B cell (primary cell): ENCODE measurements at regions not wholly inside any gene's neighbourhood (a gene's known extent, or its start where the extent isn't known, plus 50 kb on each side); places are given as distances from the start of the nearest gene placed in this dataset.

Source experiments
- ATAC-seq: fragments of 200-7000 bp; cut with Tn5 transposase; one replicate; pipeline ENCODE4 v1.10.0; 2021; ENCODE audit warnings: low read depth, mild to moderate bottlenecking, moderate number of reproducible peaks, moderate library complexity
- CTCF ChIA-PET: fragments of 350-600 bp; sonication (Branson Sonifier 250); formaldehyde crosslinking; loops from one replicate; lab custom pipeline; 2021; ENCODE audit warnings: antibody characterized with exemption, inconsistent platforms; lab: Charles Lee
- POLR2A ChIA-PET: fragments of 350-600 bp; sonication (Branson Sonifier 250); formaldehyde crosslinking; loops from one replicate; lab custom pipeline; 2021; ENCODE audit warnings: antibody characterized with exemption; lab: Charles Lee
- DNase-seq: peaks from one replicate; pipeline ENCODE4 v3.0.0; 2013
- H2AFZ ChIP-seq: 2 replicates; pipeline ENCODE4 v1.6.1; 2012; ENCODE audit warnings: mild to moderate bottlenecking, low read depth, low read length; ENCODE audit not compliant: insufficient read depth, poor library complexity, severe bottlenecking
- H3K27ac ChIP-seq, 2 donors: 1 replicate in 1 of 2; 2 replicates in 1 of 2; pipeline ENCODE4 v1.5.1; 2012 to 2013; ENCODE audit warnings: low read length in 2 of 2, mild to moderate bottlenecking in 2 of 2, moderate library complexity in 1 of 2
- H3K27me3 ChIP-seq, 4 experiments: fragments of 200-600 bp in 1 of 4; sonication (generic) in 1 of 4; replicated peaks in 1 of 4; 1 replicate in 2 of 4; 2 replicates in 2 of 4; pipeline versions ENCODE4 v1.6.1 to v1.7.0; 2013 to 2016; ENCODE audit warnings: low read length in 3 of 4, mild to moderate bottlenecking in 2 of 4, mixed read lengths in 1 of 4, moderate library complexity in 1 of 4; ENCODE audit not compliant: insufficient read depth in 4 of 4, control insufficient read depth in 3 of 4; ENCODE audit errors: control extremely low read depth in 1 of 4
- H3K36me3 ChIP-seq, 2 experiments: replicated peaks in 1 of 2; 1 replicate in 1 of 2; 2 replicates in 1 of 2; pipeline versions ENCODE4 v1.6.1 to v1.7.1; 2013; ENCODE audit warnings: low read length in 1 of 2; ENCODE audit not compliant: insufficient read depth in 2 of 2, control insufficient read depth in 1 of 2; ENCODE audit errors: control extremely low read depth in 1 of 2, extremely low read depth in 1 of 2
- H3K4me1 ChIP-seq, 2 donors: fragments of 200-600 bp in 1 of 2; sonication (generic) in 1 of 2; 1 replicate in 1 of 2; 2 replicates in 1 of 2; pipeline versions ENCODE4 v1.5.1 to v1.6.1; 2013 to 2017; ENCODE audit warnings: low read length in 2 of 2; ENCODE audit not compliant: control insufficient read depth in 2 of 2, insufficient read depth in 2 of 2
- H3K4me2 ChIP-seq: replicated peaks from 2 replicates; pipeline ENCODE3; 2012; ENCODE audit warnings: mild to moderate bottlenecking, low read depth, low read length; ENCODE audit not compliant: poor library complexity, severe bottlenecking
- H3K4me3 ChIP-seq, 5 experiments: fragments of 200-600 bp in 1 of 5; sonication (generic) in 1 of 5; 1 replicate in 3 of 5; 2 replicates in 2 of 5; pipeline versions ENCODE4 v1.5.1 to v1.7.0; 2011 to 2016; ENCODE audit warnings: low read length in 4 of 5, mild to moderate bottlenecking in 4 of 5, low read depth in 2 of 5, control low read depth in 1 of 5, moderate library complexity in 1 of 5; ENCODE audit not compliant: insufficient read depth in 1 of 5; ENCODE audit errors: control extremely low read depth in 1 of 5, extremely low read depth in 1 of 5
- H3K79me2 ChIP-seq: fragments of 200-600 bp; sonication (generic); one replicate; pipeline ENCODE4 v1.6.0; 2016; ENCODE audit warnings: low read length; ENCODE audit not compliant: control insufficient read depth, insufficient read depth
- H3K9ac ChIP-seq: fragments of 200-600 bp; sonication (generic); 2 replicates; pipeline ENCODE4 v1.6.1; 2017; ENCODE audit warnings: mild to moderate bottlenecking, low read length, moderate library complexity
- H3K9me3 ChIP-seq, 3 donors: one replicate each; pipeline versions ENCODE4 v1.6.1 to v1.7.1; 2013; ENCODE audit warnings: low read length in 2 of 3; ENCODE audit not compliant: control insufficient read depth in 2 of 3, insufficient read depth in 1 of 3; ENCODE audit errors: control extremely low read depth in 1 of 3
- H4K20me1 ChIP-seq: 2 replicates; pipeline ENCODE4 v1.6.0; 2012; ENCODE audit warnings: mild to moderate bottlenecking, low read length; ENCODE audit not compliant: insufficient read depth, control insufficient read depth, poor library complexity, severe bottlenecking
- H3K27ac Mint-ChIP-seq: one replicate; pipeline ENCODE4 v1.8.0; 2021; ENCODE audit warnings: mixed read lengths
- H3K27me3 Mint-ChIP-seq: one replicate; pipeline ENCODE4 v1.8.0; 2021; ENCODE audit warnings: mixed read lengths
- H3K4me1 Mint-ChIP-seq: one replicate; pipeline ENCODE4 v1.8.0; 2021; ENCODE audit warnings: mixed read lengths
- H3K4me3 Mint-ChIP-seq: one replicate; pipeline ENCODE4 v1.8.0; 2021; ENCODE audit warnings: mixed read lengths
- H3K9me3 Mint-ChIP-seq: one replicate; pipeline ENCODE4 v1.8.0; 2022; ENCODE audit warnings: mixed read lengths; ENCODE audit not compliant: insufficient read depth
- EZH2 ChIP-seq: IDR thresholded peaks from 2 replicates; pipeline ENCODE4 v1.6.1; 2012; ENCODE audit warnings: borderline replicate concordance, low read depth, mild to moderate bottlenecking, moderate library complexity, low read length; ENCODE audit not compliant: insufficient read depth, poor library complexity, severe bottlenecking
- WGBS: methylation state at CpG from one replicate; pipeline ENCODE4 v1.1.5; 2013; ENCODE audit warnings: missing lambda C conversion rate; ENCODE audit not compliant: insufficient coverage; 5-methylcytosine and 5-hydroxymethylcytosine counted together
- intact Hi-C: fragments of 100-400 bp; cut with micrococcal nuclease; formaldehyde crosslinking; loops from one replicate; pipeline ENCODE4 v1.10.0; 2022
- TF ChIP-seq, protein P1 (sequence below): fragments of 200-600 bp; IDR thresholded peaks from one replicate; pipeline ENCODE4 v1.8.0; 2022; ENCODE audit warnings: antibody characterized with exemption, mild to moderate bottlenecking

- WGBS = no CpG with 5 or more reads among the region's 1 CpG
- POLR2A ChIA-PET = no interaction called here
- no peaks in the 10 kb centered on the region for H3K27me3 Mint-ChIP-seq
These were observed 231.0 kb downstream of the NRIP1 start for GRCh38 chr21:14833666-14834351.

GRCh38 chr21:14833241-14833640, 231.6 kb downstream of the NRIP1 start:
- no peaks in the 10 kb centered on the region for H3K9me3 Mint-ChIP-seq
- Histone ChIP-seq H3K4me1 (no peaks in the 10 kb centered on the region), H3K27ac (no peak overlapping the region), H4K20me1 (no peaks in the 10 kb centered on the region), H3K4me2 (no peak overlapping the region), H3K4me3 (no peak overlapping the region), H3K27me3 (no peaks in the 10 kb centered on the region), H3K79me2 (no peaks in the 10 kb centered on the region), H3K9me3 (no peaks in the 10 kb centered on the region), H3K36me3 (no peaks in the 10 kb centered on the region), H3K9ac (no peak overlapping the region), H2AFZ (no peak overlapping the region)
- CTCF ChIA-PET = no interaction called here
- 88% methylated on average over 3 of the region's 4 CpGs for WGBS
- no peaks in the 10 kb centered on the region for H3K4me1 Mint-ChIP-seq
- ATAC-seq (no peak), DNase-seq (no peak)
- no peaks in the 10 kb centered on the region for H3K27me3 Mint-ChIP-seq
- POLR2A ChIA-PET = no interaction called here
- TF ChIP-seq, protein P1, sequence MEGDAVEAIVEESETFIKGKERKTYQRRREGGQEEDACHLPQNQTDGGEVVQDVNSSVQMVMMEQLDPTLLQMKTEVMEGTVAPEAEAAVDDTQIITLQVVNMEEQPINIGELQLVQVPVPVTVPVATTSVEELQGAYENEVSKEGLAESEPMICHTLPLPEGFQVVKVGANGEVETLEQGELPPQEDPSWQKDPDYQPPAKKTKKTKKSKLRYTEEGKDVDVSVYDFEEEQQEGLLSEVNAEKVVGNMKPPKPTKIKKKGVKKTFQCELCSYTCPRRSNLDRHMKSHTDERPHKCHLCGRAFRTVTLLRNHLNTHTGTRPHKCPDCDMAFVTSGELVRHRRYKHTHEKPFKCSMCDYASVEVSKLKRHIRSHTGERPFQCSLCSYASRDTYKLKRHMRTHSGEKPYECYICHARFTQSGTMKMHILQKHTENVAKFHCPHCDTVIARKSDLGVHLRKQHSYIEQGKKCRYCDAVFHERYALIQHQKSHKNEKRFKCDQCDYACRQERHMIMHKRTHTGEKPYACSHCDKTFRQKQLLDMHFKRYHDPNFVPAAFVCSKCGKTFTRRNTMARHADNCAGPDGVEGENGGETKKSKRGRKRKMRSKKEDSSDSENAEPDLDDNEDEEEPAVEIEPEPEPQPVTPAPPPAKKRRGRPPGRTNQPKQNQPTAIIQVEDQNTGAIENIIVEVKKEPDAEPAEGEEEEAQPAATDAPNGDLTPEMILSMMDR = no peak
- no peak for TF ChIP-seq EZH2
- no peak overlapping the region for H3K4me3 Mint-ChIP-seq
- no peak overlapping the region for H3K27ac Mint-ChIP-seq
- intact Hi-C loops = no loop called here

More at GRCh38 chr21:14833666-14834351, 231.0 kb downstream of the NRIP1 start:
- H3K36me3 ChIP-seq = no peaks in the 10 kb centered on the region
- DNase-seq (no peak), ATAC-seq (no peak)
- Mint-ChIP-seq H3K4me1 (no peaks in the 10 kb centered on the region), H3K4me3 (no peak overlapping the region), H3K27ac (no peak overlapping the region), H3K9me3 (no peaks in the 10 kb centered on the region)
- H3K4me2 ChIP-seq = no peak overlapping the region
- intact Hi-C loops = no loop called here
- no peaks in the 10 kb centered on the region for H3K79me2 ChIP-seq
- H3K27ac ChIP-seq = no peak overlapping the region
- CTCF ChIA-PET = no interaction called here
- no peak overlapping the region for H2AFZ ChIP-seq
- no peak overlapping the region for H3K4me3 ChIP-seq
- no peaks in the 10 kb centered on the region for H3K27me3 ChIP-seq
- H4K20me1 ChIP-seq = no peaks in the 10 kb centered on the region
- H3K9ac ChIP-seq = no peak overlapping the region
- H3K4me1 ChIP-seq = no peaks in the 10 kb centered on the region
- H3K9me3 ChIP-seq = no peaks in the 10 kb centered on the region
- TF ChIP-seq, protein P1 = no peak
- TF ChIP-seq EZH2 = no peak
